Glutamatergic neuron (in vitro differentiated cells): ENCODE measurements at regions not wholly inside any gene's neighbourhood (a gene's known extent, or its start where the extent isn't known, plus 50 kb on each side); places are given as distances from the start of the nearest gene placed in this dataset.
"Not testable (repeated sequence)": the region's sequence is repeated elsewhere in the genome, so short reads cannot be mapped to it uniquely, and the experiment has no call there.

ENCODE experiments used
- DNase-seq: peaks from one replicate; pipeline ENCODE4 v3.0.0; 2022
- H3K27ac Mint-ChIP-seq: one replicate; pipeline ENCODE4 v1.8.0; 2020; ENCODE audit warnings: mild to moderate bottlenecking, mixed read lengths, inconsistent platforms; ENCODE audit not compliant: unreplicated experiment
- H3K27me3 Mint-ChIP-seq: one replicate; pipeline ENCODE4 v1.8.0; 2020; ENCODE audit warnings: mild to moderate bottlenecking, moderate library complexity, mixed read lengths, inconsistent platforms; ENCODE audit not compliant: unreplicated experiment
- H3K36me3 Mint-ChIP-seq: one replicate; pipeline ENCODE4 v1.8.0; 2020; ENCODE audit warnings: mild to moderate bottlenecking, mixed read lengths, inconsistent platforms; ENCODE audit not compliant: unreplicated experiment
- H3K4me1 Mint-ChIP-seq: one replicate; pipeline ENCODE4 v1.8.0; 2020; ENCODE audit warnings: mild to moderate bottlenecking, low read depth, mixed read lengths, inconsistent platforms; ENCODE audit not compliant: unreplicated experiment
- H3K4me3 Mint-ChIP-seq: one replicate; pipeline ENCODE4 v1.8.0; 2020; ENCODE audit warnings: mild to moderate bottlenecking, mixed read lengths, inconsistent platforms; ENCODE audit not compliant: unreplicated experiment
- H3K9me3 Mint-ChIP-seq: one replicate; pipeline ENCODE4 v1.8.0; 2020; ENCODE audit warnings: mild to moderate bottlenecking, moderate library complexity, mixed read lengths, inconsistent platforms; ENCODE audit not compliant: unreplicated experiment
- TF ChIP-seq, protein P1 (sequence below): fragments of 200-600 bp; sonication (generic); IDR thresholded peaks from one replicate; pipeline ENCODE4 v1.5.0; 2021; ENCODE audit not compliant: partially characterized antibody, unreplicated experiment

DNA sequence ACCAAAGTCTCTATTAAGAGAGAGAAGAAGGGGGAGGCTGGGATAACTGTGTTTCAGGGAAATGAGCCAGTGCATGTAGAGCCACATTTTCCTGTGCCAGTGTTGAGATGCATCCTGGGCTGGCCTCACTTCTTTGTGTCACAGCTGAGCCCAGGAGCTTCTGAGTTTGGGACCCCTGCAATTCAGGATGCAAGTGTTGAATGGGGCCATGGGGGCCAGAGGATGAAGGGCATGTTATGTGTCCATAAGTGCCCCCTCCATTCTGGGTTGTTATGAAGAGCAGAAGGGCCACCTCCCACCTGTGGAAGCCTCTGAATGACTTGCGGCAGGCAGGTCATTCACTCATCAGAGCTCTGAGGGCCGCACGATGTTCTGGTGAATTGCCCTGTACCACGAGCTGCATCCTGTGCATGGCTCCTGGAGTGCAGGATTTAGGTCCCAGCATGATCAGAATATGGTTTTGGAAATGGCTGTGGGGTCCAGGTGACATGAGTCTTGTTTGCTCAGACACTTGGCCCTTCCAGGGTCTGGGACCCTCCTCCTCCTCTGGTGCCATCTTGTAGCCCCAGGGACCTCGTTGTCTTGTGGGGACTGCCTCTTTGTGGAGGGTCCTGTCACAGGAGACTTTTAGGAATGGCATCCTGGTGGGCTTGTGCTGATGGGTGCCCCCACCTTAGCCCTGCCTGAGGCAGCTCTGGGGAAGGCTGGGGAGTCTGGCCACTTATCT is 115.4 kb upstream of the PITX1 start:
- no peak overlapping the region for H3K4me3 Mint-ChIP-seq
- DNase-seq = no peak
- no peak overlapping the region for H3K27ac Mint-ChIP-seq
- no peaks in the 10 kb centered on the region for H3K4me1 Mint-ChIP-seq
- TF ChIP-seq, protein P1, sequence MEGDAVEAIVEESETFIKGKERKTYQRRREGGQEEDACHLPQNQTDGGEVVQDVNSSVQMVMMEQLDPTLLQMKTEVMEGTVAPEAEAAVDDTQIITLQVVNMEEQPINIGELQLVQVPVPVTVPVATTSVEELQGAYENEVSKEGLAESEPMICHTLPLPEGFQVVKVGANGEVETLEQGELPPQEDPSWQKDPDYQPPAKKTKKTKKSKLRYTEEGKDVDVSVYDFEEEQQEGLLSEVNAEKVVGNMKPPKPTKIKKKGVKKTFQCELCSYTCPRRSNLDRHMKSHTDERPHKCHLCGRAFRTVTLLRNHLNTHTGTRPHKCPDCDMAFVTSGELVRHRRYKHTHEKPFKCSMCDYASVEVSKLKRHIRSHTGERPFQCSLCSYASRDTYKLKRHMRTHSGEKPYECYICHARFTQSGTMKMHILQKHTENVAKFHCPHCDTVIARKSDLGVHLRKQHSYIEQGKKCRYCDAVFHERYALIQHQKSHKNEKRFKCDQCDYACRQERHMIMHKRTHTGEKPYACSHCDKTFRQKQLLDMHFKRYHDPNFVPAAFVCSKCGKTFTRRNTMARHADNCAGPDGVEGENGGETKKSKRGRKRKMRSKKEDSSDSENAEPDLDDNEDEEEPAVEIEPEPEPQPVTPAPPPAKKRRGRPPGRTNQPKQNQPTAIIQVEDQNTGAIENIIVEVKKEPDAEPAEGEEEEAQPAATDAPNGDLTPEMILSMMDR = no peak
- H3K36me3 Mint-ChIP-seq = peaks cover 11% of the 10 kb centered on the region
- H3K9me3 Mint-ChIP-seq = peaks cover 2% of the 10 kb centered on the region
- peaks cover 5% of the 10 kb centered on the region for H3K27me3 Mint-ChIP-seq

DNA sequence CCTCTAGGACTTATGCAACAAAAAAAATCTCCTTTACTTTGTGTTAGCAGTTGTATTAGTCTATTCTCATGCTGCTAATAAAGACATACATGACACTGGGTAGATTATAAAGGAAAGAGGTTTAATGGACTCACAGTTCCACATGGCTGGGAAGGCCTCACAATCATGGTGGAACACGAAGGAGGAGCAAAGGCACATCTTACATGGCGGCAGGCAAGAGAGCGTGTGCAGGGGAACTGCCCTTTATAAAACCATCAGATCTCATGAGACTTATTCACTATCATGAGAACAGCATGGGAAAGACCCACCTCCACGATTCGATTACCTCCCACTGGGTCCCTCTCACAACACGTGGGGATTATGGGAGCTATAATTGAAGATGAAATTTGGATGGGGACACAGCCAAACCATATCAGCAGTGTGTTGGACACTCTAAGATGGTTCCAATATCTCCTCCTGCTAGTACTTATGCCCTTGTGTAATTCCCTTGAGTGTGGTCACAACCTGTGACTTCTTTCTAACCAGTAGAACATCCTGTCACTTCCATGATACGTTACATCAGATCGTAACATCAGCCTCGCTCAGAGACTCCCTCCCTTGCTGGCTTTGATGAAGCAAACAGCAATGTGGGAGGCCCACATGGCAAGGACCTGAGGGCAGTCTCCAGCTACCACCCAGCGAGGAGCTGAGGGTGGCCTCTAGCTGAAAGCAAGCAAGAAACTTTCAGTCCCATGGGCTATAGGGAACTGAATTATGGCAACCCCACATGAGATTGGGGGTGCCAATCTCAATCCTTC is 113.5 kb upstream of the PITX1 start:
- Mint-ChIP-seq H3K27me3 (peaks cover 2% of the 10 kb centered on the region), H3K4me1 (no peaks in the 10 kb centered on the region), H3K36me3 (peaks cover 11% of the 10 kb centered on the region), H3K9me3 (peaks cover 4% of the 10 kb centered on the region), H3K4me3 (no peak overlapping the region), H3K27ac (no peak overlapping the region)
- TF ChIP-seq, protein P1 = no peak
- no peak for DNase-seq

GRCh38 chr5:135145985-135146384 is 112.0 kb upstream of the PITX1 start:
- Mint-ChIP-seq H3K27me3 (peaks cover 2% of the 10 kb centered on the region), H3K27ac (no peak overlapping the region), H3K9me3 (peaks cover 4% of the 10 kb centered on the region), H3K36me3 (peaks cover 11% of the 10 kb centered on the region), H3K4me3 (no peak overlapping the region), H3K4me1 (no peaks in the 10 kb centered on the region)
- no peak for DNase-seq
- TF ChIP-seq, protein P1 = no peak

DNA sequence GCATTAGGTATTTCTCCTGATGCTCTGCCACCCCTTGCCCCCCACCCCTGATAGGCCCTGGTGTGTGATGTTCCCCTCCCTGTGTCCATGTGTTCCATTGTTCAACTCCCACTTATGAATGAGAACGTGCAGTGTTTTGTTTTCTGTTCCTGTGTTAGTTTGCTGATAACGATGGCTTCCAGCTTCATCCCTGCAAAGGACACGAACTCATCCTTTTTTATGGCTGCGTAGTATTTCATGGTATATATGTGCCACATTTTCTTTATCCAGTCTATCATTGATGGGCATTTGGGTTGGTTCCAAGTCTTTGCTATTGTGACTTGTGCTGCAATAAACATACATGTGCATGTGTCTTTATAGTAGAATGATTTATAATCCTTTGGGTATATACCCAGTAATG is 109.7 kb upstream of the PITX1 start:
- not testable (repeated sequence) for DNase-seq, H3K4me3 Mint-ChIP-seq, H3K27me3 Mint-ChIP-seq, H3K9me3 Mint-ChIP-seq, H3K27ac Mint-ChIP-seq, H3K4me1 Mint-ChIP-seq
- peaks cover 11% of the 10 kb centered on the region for H3K36me3 Mint-ChIP-seq

GRCh38 chr5:135141303-135142268 is 107.6 kb upstream of the PITX1 start:
- DNase-seq = no peak
- Mint-ChIP-seq H3K36me3 (no peaks in the 10 kb centered on the region), H3K9me3 (peaks cover 2% of the 10 kb centered on the region), H3K27ac (no peak overlapping the region), H3K4me1 (no peaks in the 10 kb centered on the region), H3K27me3 (peaks cover 3% of the 10 kb centered on the region), H3K4me3 (no peak overlapping the region)
- TF ChIP-seq, protein P1 = no peak
